H9 (cell line): ENCODE measurements at regions not wholly inside any gene's neighbourhood (a gene's known extent, or its start where the extent isn't known, plus 50 kb on each side); places are given as distances from the start of the nearest gene placed in this dataset.

Experiments used
- DNase-seq: peaks from one replicate; pipeline ENCODE4 v3.0.0-alpha.2; 2017
- H2AFZ ChIP-seq: one replicate; pipeline ENCODE4 v1.6.1; 2013; ENCODE audit warnings: mild to moderate bottlenecking, low read length, control low read depth, moderate library complexity
- H2AK5ac ChIP-seq: 2 replicates; pipeline ENCODE4 v1.6.1; 2013; ENCODE audit warnings: low read length, control low read depth, mixed read lengths; ENCODE audit not compliant: insufficient read length
- H2BK120ac ChIP-seq: one replicate; pipeline ENCODE4 v1.6.1; 2013; ENCODE audit warnings: low read depth, mild to moderate bottlenecking, low read length, control low read depth, inconsistent platforms; ENCODE audit not compliant: poor library complexity, severe bottlenecking
- H2BK12ac ChIP-seq: 2 replicates; pipeline ENCODE4 v1.6.1; 2013; ENCODE audit warnings: low read length, control low read depth, mixed read lengths, low read depth; ENCODE audit not compliant: insufficient read length
- H2BK15ac ChIP-seq: 2 replicates; pipeline ENCODE4 v1.6.1; 2013; ENCODE audit warnings: low read depth, low read length, control low read depth
- H2BK20ac ChIP-seq: one replicate; pipeline ENCODE4 v1.6.1; 2013; ENCODE audit warnings: low read depth, mild to moderate bottlenecking, low read length, control low read depth, inconsistent platforms; ENCODE audit not compliant: poor library complexity, severe bottlenecking
- H2BK5ac ChIP-seq: 2 replicates; pipeline ENCODE4 v1.6.1; 2013; ENCODE audit warnings: low read length, control low read depth, mixed read lengths; ENCODE audit not compliant: insufficient read length
- H3K14ac ChIP-seq: 2 replicates; pipeline ENCODE4 v1.6.1; 2013; ENCODE audit warnings: low read length, control low read depth; ENCODE audit not compliant: insufficient read depth
- H3K18ac ChIP-seq: 2 replicates; pipeline ENCODE4 v1.6.1; 2013; ENCODE audit warnings: low read depth, mild to moderate bottlenecking, mixed read lengths, low read length, control low read depth; ENCODE audit not compliant: insufficient read length
- H3K23ac ChIP-seq: 2 replicates; pipeline ENCODE4 v1.6.1; 2013; ENCODE audit warnings: low read length, control low read depth, mixed read lengths, low read depth; ENCODE audit not compliant: insufficient read length
- H3K23me2 ChIP-seq: 2 replicates; pipeline ENCODE4 v1.6.1; 2013; ENCODE audit warnings: low read depth, mild to moderate bottlenecking, mixed read lengths, low read length, control low read depth; ENCODE audit not compliant: insufficient read length, poor library complexity, severe bottlenecking
- H3K27ac ChIP-seq: 2 replicates; pipeline ENCODE4 v1.5.1; 2013; ENCODE audit warnings: low read length, control low read depth, mixed read lengths, low read depth; ENCODE audit not compliant: insufficient read length
- H3K27me3 ChIP-seq: 2 replicates; pipeline ENCODE4 v1.6.1; 2013; ENCODE audit warnings: low read length, control low read depth, inconsistent platforms; ENCODE audit not compliant: insufficient read depth
- H3K4ac ChIP-seq: 2 replicates; pipeline ENCODE4 v1.6.1; 2013; ENCODE audit warnings: low read depth, mild to moderate bottlenecking, control low read depth, inconsistent platforms, low read length, moderate library complexity
- H3K4me1 ChIP-seq: 2 replicates; pipeline ENCODE4 v1.6.1; 2013; ENCODE audit warnings: low read length, control low read depth, inconsistent platforms; ENCODE audit not compliant: insufficient read depth
- H3K4me2 ChIP-seq: 2 replicates; pipeline ENCODE4 v1.6.1; 2013; ENCODE audit warnings: low read length, control low read depth, mixed read lengths; ENCODE audit not compliant: insufficient read length, insufficient read depth
- H3K56ac ChIP-seq: 2 replicates; pipeline ENCODE4 v1.6.1; 2013; ENCODE audit warnings: low read depth, mild to moderate bottlenecking, mixed read lengths, low read length, control low read depth; ENCODE audit not compliant: insufficient read length
- H3K79me1 ChIP-seq: 2 replicates; pipeline ENCODE4 v1.6.1; 2013; ENCODE audit warnings: low read depth, mild to moderate bottlenecking, moderate library complexity, low read length, control low read depth, inconsistent platforms; ENCODE audit not compliant: insufficient read depth, poor library complexity, severe bottlenecking
- H3K79me2 ChIP-seq: 2 replicates; pipeline ENCODE4 v1.6.1; 2013; ENCODE audit warnings: low read length, control low read depth, inconsistent platforms; ENCODE audit not compliant: insufficient read depth
- H3K9ac ChIP-seq: 2 replicates; pipeline ENCODE4 v1.6.1; 2013; ENCODE audit warnings: low read length, control low read depth, mixed read lengths; ENCODE audit not compliant: insufficient read length; ENCODE audit errors: extremely low read depth
- H3K9me3 ChIP-seq: one replicate; pipeline ENCODE4 v1.6.1; 2013; ENCODE audit warnings: low read depth, low read length, inconsistent platforms; ENCODE audit not compliant: control insufficient read depth
- H3T11ph ChIP-seq: one replicate; pipeline ENCODE4 v1.6.1; 2013; ENCODE audit warnings: mild to moderate bottlenecking, low read length, control low read depth, inconsistent platforms
- H4K20me1 ChIP-seq: one replicate; pipeline ENCODE4 v1.6.1; 2013; ENCODE audit not compliant: control insufficient read depth, insufficient read length, insufficient read depth
- H4K5ac ChIP-seq: 2 replicates; pipeline ENCODE4 v1.6.1; 2013; ENCODE audit warnings: low read depth, mild to moderate bottlenecking, mixed read lengths, low read length, control low read depth; ENCODE audit not compliant: insufficient read length
- H4K8ac ChIP-seq: replicated peaks from 2 replicates; pipeline ENCODE4 v1.6.1; 2013; ENCODE audit warnings: low read length, control low read depth, mixed read lengths, low read depth; ENCODE audit not compliant: insufficient read length
- H4K91ac ChIP-seq: 2 replicates; pipeline ENCODE4 v1.6.1; 2013; ENCODE audit warnings: low read depth, mild to moderate bottlenecking, moderate library complexity, mixed read lengths, low read length, control low read depth; ENCODE audit not compliant: insufficient read length
- H3K27ac Mint-ChIP-seq, 3 experiments: 2 replicates in 2 of 3; 3 replicates in 1 of 3; pipeline ENCODE4 v1.8.0; 2020 to 2021; ENCODE audit warnings: mixed read lengths in 3 of 3, mild to moderate bottlenecking in 1 of 3, moderate library complexity in 1 of 3
- H3K27me3 Mint-ChIP-seq: 2 replicates; pipeline ENCODE4 v1.8.0; 2021; ENCODE audit warnings: low read depth, mild to moderate bottlenecking, moderate library complexity, mixed read lengths
- H3K36me3 Mint-ChIP-seq, 3 experiments: 2 replicates in 2 of 3; 3 replicates in 1 of 3; pipeline ENCODE4 v1.8.0; 2020 to 2021; ENCODE audit warnings: low read depth in 3 of 3, mixed read lengths in 3 of 3; ENCODE audit not compliant: insufficient read depth in 1 of 3
- H3K4me1 Mint-ChIP-seq, 2 experiments: 2 replicates each; pipeline ENCODE4 v1.8.0; 2020; ENCODE audit warnings: mixed read lengths in 2 of 2
- H3K4me3 Mint-ChIP-seq, 2 experiments: 2 replicates in 1 of 2; 3 replicates in 1 of 2; pipeline ENCODE4 v1.8.0; 2020 to 2021; ENCODE audit warnings: mild to moderate bottlenecking in 2 of 2, mixed read lengths in 2 of 2, moderate library complexity in 1 of 2
- H3K9me3 Mint-ChIP-seq, 2 experiments: 2 replicates in 1 of 2; 3 replicates in 1 of 2; pipeline ENCODE4 v1.8.0; 2020; ENCODE audit warnings: mild to moderate bottlenecking in 2 of 2, mixed read lengths in 2 of 2, moderate library complexity in 1 of 2
- WGBS: extraction: QIAGEN DNeasy Blood & Tissue Kit; methylation state at CpG from one replicate; pipeline ENCODE4 v1.1.7; 2013; ENCODE audit warnings: missing lambda C conversion rate, low lambda C conversion rate, mixed read lengths; ENCODE audit not compliant: insufficient read length; ENCODE audit errors: extremely low coverage; 5-methylcytosine and 5-hydroxymethylcytosine counted together
- TF ChIP-seq, protein P1 (sequence below): fragments of 200-600 bp; sonication (generic); conservative IDR thresholded peaks from 3 replicates; pipeline ENCODE4 v1.8.0; 2021; ENCODE audit warnings: antibody characterized with exemption, mild to moderate bottlenecking

DNA sequence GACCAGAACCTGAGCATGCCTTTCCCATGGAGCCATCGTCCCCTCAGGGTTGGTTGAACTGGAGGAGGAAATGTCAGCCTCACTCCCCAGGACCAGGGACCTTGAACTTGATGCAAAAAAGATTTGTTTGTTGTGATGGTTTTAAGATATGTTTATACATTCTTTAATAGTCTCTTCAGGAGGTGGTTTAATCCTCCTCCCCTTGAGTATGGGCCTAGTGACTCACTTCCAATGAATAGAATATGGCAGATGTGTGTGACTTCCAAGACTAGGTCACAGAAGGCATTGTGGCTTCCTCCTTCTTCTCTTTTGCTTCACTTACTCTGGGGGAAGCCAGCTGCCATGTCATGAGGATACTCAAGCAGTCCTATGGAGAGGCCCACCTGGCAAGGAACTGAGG lies 81.7 kb upstream of the WNT4 start:
- Histone ChIP-seq H2BK15ac (no peak overlapping the region), H2BK120ac (no peak overlapping the region), H4K20me1 (no peaks in the 10 kb centered on the region), H3K18ac (no peak overlapping the region), H4K5ac (no peak overlapping the region), H3K9me3 (no peaks in the 10 kb centered on the region), H2BK20ac (no peak overlapping the region), H2AK5ac (no peak overlapping the region), H3K79me2 (no peaks in the 10 kb centered on the region), H2BK12ac (no peak overlapping the region), H3T11ph (no peak overlapping the region), H3K23me2 (no peaks in the 10 kb centered on the region), H3K79me1 (no peaks in the 10 kb centered on the region), H2AFZ (no peak overlapping the region), H2BK5ac (no peak overlapping the region), H3K27me3 (no peaks in the 10 kb centered on the region), H4K91ac (no peak overlapping the region), H3K56ac (no peak overlapping the region), H3K14ac (no peak overlapping the region), H3K4me2 (no peak overlapping the region), H3K27ac (no peak overlapping the region), H3K4ac (no peak overlapping the region), H4K8ac (no peak overlapping the region), H3K4me1 (no peaks in the 10 kb centered on the region; the same call in 1 of the 2 replicates), H3K23ac (no peak overlapping the region), H3K9ac (no peak overlapping the region)
- H3K4me1 Mint-ChIP-seq: peaks cover 32 to 48% of the 10 kb centered on the region in 2 experiments
- TF ChIP-seq, protein P1, sequence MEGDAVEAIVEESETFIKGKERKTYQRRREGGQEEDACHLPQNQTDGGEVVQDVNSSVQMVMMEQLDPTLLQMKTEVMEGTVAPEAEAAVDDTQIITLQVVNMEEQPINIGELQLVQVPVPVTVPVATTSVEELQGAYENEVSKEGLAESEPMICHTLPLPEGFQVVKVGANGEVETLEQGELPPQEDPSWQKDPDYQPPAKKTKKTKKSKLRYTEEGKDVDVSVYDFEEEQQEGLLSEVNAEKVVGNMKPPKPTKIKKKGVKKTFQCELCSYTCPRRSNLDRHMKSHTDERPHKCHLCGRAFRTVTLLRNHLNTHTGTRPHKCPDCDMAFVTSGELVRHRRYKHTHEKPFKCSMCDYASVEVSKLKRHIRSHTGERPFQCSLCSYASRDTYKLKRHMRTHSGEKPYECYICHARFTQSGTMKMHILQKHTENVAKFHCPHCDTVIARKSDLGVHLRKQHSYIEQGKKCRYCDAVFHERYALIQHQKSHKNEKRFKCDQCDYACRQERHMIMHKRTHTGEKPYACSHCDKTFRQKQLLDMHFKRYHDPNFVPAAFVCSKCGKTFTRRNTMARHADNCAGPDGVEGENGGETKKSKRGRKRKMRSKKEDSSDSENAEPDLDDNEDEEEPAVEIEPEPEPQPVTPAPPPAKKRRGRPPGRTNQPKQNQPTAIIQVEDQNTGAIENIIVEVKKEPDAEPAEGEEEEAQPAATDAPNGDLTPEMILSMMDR: no peak
- H3K4me3 Mint-ChIP-seq: no peak overlapping the region
- H3K9me3 Mint-ChIP-seq: peaks cover 3 to 8% of the 10 kb centered on the region in 2 experiments; a peak in 4 of 5 replicates
- WGBS: no CpG with 5 or more reads among the region's 1 CpG
- no peak for DNase-seq
- H3K36me3 Mint-ChIP-seq: peaks cover 2 to 9% (median 4%) of the 10 kb centered on the region in 3 experiments; a peak in 4 of 7 replicates
- no peak overlapping the region; a peak in 2 of 7 replicates for H3K27ac Mint-ChIP-seq
- peaks cover 6% of the 10 kb centered on the region for H3K27me3 Mint-ChIP-seq
